HG03442 (cell line): ENCODE measurements at regions not wholly inside any gene's neighbourhood (a gene's known extent, or its start where the extent isn't known, plus 50 kb on each side); places are given as distances from the start of the nearest gene placed in this dataset.
"Not testable (repeated sequence)": the region's sequence is repeated elsewhere in the genome, so short reads cannot be mapped to it uniquely, and the experiment has no call there.

Source experiments
- ATAC-seq: cut with Tn5 transposase; IDR thresholded peaks from one replicate; pipeline ENCODE4 v1.9.1; 2021; ENCODE audit warnings: mild to moderate bottlenecking, moderate library complexity; ENCODE audit not compliant: unreplicated experiment

- no peak for ATAC-seq
Measured at GRCh38 chr9:115690786-115691496, 462.6 kb upstream of the PAPPA start.

GRCh38 chr9:115691693-115692092, 461.9 kb upstream of the PAPPA start:
- no peak for ATAC-seq

DNA sequence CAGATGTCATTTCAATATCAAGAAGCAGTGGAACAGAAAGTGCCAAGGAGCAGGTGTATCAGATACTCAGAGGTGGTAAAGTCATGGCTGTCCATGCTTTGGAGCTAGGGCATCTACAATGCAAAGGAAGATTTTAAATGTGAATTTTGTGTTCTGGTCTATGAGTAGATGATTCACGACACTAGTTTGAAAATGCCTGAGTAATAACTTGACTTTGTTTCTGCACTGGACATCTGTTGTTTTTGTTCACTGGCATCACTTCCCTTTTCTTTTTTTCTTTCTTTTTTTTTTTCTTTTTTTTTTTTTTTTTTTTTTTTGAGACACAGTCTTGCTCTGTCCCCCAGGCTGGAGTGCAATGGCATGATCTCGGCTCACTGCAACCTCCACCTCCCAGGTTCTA, 460.7 kb upstream of the PAPPA start:
- ATAC-seq: not testable (repeated sequence)

DNA sequence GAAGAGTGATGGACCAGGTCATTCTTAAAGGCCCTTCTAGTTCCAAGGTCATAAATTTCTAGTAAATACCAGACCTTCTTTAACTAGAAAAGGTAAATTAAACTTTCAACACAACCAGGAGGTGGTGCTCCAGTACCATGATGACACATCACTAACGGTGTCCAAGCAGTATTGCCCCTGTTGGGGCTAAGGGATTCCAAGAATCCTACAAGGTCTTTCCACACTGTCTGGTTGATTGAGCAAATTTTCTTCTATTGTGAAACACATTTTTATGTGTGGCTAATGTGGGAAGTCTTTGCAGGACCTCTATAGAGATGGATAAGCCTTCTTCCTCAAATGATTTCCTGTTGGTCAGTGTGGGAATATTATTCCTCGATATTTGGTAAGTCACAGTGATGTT, 459.6 kb upstream of the PAPPA start:
- no peak for ATAC-seq

DNA sequence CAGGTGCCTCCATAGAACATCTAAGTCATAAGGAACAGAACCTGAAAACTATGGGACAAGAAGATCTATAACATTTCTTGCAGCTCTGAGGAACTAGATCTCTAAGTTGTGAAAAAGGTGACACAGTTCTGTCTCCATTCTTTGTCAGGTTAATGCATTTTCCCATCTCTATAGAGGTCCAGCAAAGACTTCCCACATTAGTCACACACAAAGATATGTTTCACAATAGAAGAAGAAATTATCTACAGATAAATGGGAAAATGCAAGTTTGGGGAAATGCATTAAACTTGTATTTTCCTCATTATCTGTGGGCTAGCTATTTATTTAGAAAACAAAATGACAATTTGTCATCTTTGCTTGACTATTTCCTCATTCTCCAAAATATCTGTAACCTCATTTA, 458.6 kb upstream of the PAPPA start:
- no peak for ATAC-seq

DNA sequence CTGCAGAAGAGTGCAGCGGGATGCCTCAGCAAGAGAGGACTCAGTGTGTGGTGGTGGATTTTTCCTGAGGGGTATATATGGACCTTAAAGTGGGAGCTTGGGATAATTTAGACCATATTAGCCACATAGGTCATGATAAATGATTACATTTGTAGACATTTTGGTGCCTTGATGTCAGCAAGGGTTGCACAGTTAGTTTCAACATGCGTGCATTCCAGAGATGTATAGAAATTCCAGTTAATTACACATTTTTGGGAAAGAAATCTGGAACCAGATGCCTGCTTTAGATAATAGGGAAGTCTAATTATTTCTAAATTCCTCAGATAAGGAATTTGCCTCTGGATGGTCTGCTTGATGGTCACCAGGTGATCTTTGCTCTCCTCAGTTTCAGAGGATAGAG, 440.6 kb upstream of the PAPPA start:
- ATAC-seq: no peak

DNA sequence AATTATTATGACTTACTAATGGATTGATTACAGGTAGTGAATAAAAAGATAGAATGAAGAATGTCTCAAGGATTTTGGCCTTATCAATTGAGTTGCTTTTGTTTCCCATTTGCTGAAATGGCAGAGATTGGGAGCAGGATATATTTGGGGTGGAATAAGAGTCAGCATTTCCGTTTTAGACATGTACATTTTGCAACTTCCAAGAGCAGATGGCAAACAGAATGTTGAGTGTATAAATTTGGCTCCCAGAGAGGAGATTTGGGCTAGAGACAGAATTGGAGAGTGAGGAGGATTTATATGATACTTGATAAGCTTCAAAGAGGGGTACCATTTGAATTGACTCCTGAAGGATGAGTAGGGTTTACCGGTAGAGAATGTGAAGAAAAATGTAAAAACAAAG, 437.9 kb upstream of the PAPPA start:
- ATAC-seq: no peak

- ATAC-seq: no peak
Measured at GRCh38 chr9:115717298-115717697, 436.3 kb upstream of the PAPPA start.

- ATAC-seq: no peak
Measured at GRCh38 chr9:115717711-115718173, 435.8 kb upstream of the PAPPA start.

DNA sequence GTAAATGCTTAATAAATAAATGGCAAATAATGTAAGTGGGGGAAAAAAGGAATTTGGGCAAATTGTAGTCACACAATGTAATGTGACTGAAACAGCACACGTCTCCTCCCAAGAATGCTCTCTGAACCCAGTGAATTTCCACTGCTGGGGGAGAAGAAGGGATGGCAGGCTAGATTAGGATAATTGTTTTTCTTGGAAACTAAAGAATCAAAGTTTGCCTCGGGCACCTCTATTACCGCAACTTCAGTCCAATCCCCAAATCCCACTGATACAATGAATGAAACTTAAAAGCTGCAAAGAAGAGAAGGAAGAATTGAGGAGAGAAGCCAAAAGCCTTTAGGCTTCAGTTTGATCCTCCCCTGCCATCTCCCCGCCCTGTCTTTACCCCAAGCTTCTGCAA, 423.2 kb upstream of the PAPPA start:
- ATAC-seq: no peak

GRCh38 chr9:115730845-115731244, 422.7 kb upstream of the PAPPA start:
- no peak for ATAC-seq

DNA sequence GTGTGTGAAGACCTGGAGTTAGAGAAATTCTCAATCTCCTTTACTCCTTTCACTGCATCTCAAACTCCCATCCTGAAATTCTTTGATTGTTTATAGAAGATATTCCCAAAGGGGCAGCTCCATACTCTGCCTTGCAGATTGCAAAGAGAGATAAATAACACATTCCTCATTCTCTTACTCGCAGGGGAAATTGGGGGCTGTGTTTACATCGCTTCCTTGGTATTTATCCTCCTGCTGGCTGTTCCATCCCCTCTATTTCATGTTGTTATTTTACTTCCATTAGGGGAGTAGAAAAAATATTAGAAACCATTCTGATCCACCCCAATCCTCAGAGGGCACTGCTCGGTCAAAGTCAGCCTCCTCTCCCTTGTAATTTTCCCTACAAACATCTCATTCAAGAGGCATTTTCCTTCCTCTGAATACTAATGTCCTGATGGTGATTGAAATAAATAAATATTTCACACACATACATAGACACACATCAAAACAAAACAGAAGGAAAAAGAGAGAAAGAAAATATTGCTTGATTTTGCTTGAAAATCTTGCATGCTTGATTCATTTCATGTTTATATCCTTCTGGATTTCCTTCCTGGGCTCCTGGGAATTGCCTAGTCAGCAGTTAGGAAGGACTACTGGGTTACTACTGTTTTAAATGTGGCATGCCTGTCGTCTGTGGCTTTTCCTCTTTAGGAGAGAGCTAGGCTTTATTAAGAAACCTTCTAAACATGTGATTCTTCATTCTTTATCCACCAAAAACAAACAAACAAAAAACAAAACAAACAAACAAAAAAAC, 420.1 kb upstream of the PAPPA start:
- no peak for ATAC-seq

- ATAC-seq: no peak
Measured at GRCh38 chr9:115739096-115739875, 414.3 kb upstream of the PAPPA start.

DNA sequence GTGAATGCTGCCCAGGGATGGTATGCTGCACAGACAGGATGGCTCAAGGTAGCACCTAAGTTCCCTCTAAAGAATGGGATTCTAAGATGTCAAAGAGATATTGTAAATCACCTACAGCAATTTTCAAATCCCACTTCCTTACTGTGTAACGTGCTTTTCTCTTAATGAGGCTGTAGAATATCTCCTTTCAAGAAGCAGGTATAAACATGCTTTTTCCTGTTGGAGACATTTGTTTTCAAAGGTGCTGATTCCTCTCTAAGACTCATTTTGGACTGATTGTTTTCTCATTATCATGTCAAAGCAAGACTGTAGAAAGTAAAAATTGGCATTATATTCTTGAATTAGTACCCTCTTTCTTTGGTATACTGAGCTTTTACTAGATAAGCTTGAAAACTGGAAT, 412.6 kb upstream of the PAPPA start:
- no peak for ATAC-seq

DNA sequence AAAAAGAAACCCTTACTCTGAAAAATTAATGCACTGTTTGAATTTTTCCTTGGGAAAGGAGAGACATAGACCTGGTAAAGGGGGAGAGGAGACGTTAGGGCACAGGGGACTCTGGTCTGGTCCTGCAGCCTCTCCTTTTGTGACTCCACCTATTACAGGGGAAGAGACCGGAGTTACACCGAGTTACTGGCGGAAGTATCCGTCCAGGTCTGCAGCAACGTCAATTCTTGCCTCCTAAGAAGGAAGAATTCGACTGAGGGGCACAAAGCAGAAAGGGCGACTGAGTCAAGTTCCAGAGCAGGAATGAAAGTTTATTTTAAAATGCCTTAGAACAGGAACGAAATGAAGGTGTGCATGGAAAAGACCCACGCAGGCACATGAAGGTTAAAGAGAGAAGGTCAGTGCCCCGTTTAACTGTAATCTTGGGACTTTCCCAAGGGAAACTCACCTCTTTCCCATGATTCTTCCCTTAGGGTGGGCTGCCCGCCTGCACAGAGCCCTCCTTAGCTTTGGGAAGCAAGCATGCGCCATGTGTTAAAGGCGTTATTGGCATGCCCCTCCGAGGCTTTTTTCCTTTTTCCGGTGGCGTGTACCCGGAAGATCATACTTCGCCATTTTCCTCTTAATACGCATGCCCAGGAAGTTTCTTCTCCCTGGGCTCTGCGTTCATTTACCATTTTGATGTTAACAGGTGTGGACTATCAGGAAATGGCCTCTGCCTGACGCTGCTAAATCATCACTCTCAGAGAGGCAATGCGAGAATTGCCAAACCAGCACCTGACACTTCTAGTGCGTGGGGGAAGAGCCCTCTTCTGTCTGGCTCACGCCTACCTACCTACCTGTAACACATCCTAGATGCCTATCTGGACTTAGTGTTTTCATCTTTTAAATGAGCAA, 409.6 kb upstream of the PAPPA start:
- no peak for ATAC-seq

- ATAC-seq: no peak
Measured at GRCh38 chr9:115746496-115746895, 407.1 kb upstream of the PAPPA start.

- no peak for ATAC-seq
Measured at GRCh38 chr9:115747731-115748130, 405.9 kb upstream of the PAPPA start.

- ATAC-seq: no peak
Measured at GRCh38 chr9:115756736-115757135, 396.9 kb upstream of the PAPPA start.

- no peak for ATAC-seq
Measured at GRCh38 chr9:115757461-115757860, 396.1 kb upstream of the PAPPA start.

GRCh38 chr9:115758441-115758840, 395.1 kb upstream of the PAPPA start:
- no peak for ATAC-seq

DNA sequence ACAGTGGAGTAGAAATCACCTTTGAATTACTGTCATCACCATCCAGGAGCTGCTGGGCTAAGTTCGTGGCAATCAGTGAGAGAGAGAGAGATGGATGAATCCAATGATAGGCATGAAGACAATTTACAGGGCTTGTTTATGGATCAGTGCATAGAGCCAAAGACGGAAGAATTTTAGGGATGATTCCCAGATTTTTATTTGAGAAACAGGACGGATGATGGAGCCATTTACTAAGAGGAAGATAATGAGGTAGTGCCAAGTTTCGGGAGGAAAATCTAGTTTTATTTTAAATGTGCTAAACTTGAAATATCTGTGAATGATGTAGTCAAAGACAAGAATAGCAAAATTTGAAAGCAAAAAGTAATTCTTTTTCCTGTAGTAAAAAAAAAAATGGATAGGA, 394.2 kb upstream of the PAPPA start:
- ATAC-seq: no peak
